CD14-positive monocyte (primary cell): ENCODE measurements at regions not wholly inside any gene's neighbourhood (a gene's known extent, or its start where the extent isn't known, plus 50 kb on each side); places are given as distances from the start of the nearest gene placed in this dataset.

ENCODE experiments used
- DNase-seq, 3 donors: peaks; one replicate each; pipeline ENCODE4 v3.0.0-alpha.2; 2011 to 2022
- H2AFZ ChIP-seq: 2 replicates; pipeline ENCODE4 v1.6.0; 2012; ENCODE audit warnings: mild to moderate bottlenecking, low read depth, low read length, inconsistent platforms; ENCODE audit not compliant: insufficient read depth, poor library complexity, severe bottlenecking
- H3K27ac ChIP-seq, 2 donors: 1 replicate in 1 of 2; 2 replicates in 1 of 2; pipeline ENCODE4 v1.5.1; 2012 to 2013; ENCODE audit warnings: low read length in 2 of 2, control low read depth in 1 of 2, inconsistent platforms in 1 of 2, low read depth in 1 of 2, mild to moderate bottlenecking in 1 of 2
- H3K27me3 ChIP-seq, 2 donors: one replicate each; pipeline versions ENCODE4 v1.6.0 to v1.6.1; 2011 to 2013; ENCODE audit warnings: low read length in 2 of 2; ENCODE audit not compliant: control insufficient read depth in 2 of 2, insufficient read depth in 2 of 2
- H3K36me3 ChIP-seq, 2 donors: replicated peaks in 1 of 2; 1 replicate in 1 of 2; 2 replicates in 1 of 2; pipeline versions ENCODE4 v1.5.1 to v1.6.1; 2012 to 2013; ENCODE audit warnings: low read length in 2 of 2, control low read depth in 1 of 2, inconsistent platforms in 1 of 2, mild to moderate bottlenecking in 1 of 2; ENCODE audit not compliant: insufficient read depth in 2 of 2, control insufficient read depth in 1 of 2
- H3K4me1 ChIP-seq, 2 donors: 1 replicate in 1 of 2; 2 replicates in 1 of 2; pipeline versions ENCODE4 v1.5.1 to v1.6.1; 2012 to 2013; ENCODE audit warnings: low read length in 2 of 2, control low read depth in 1 of 2, inconsistent platforms in 1 of 2, mild to moderate bottlenecking in 1 of 2, moderate library complexity in 1 of 2; ENCODE audit not compliant: insufficient read depth in 2 of 2, control insufficient read depth in 1 of 2
- H3K4me2 ChIP-seq: replicated peaks from 2 replicates; pipeline ENCODE3; 2012; ENCODE audit warnings: low read length, moderate library complexity, mild to moderate bottlenecking; ENCODE audit not compliant: poor library complexity, severe bottlenecking; ENCODE audit errors: extremely low read depth
- H3K4me3 ChIP-seq, 3 experiments: fragments of 200-600 bp in 1 of 3; sonication (generic) in 1 of 3; replicated peaks in 1 of 3; 1 replicate in 2 of 3; 2 replicates in 1 of 3; pipeline ENCODE4 v1.5.1; 2011 to 2013; ENCODE audit warnings: low read length in 3 of 3, mild to moderate bottlenecking in 3 of 3, control low read depth in 2 of 3, low read depth in 2 of 3, inconsistent platforms in 1 of 3, moderate library complexity in 1 of 3
- H3K79me2 ChIP-seq: 2 replicates; pipeline ENCODE4 v1.6.0; 2012; ENCODE audit warnings: mild to moderate bottlenecking, control low read depth, inconsistent platforms, low read length, moderate library complexity; ENCODE audit not compliant: insufficient read depth
- H3K9ac ChIP-seq: 2 replicates; pipeline ENCODE4 v1.6.0; 2017; ENCODE audit warnings: low read length, mild to moderate bottlenecking; ENCODE audit not compliant: insufficient read depth, poor library complexity, severe bottlenecking
- H3K9me3 ChIP-seq, 2 donors: replicated peaks in 1 of 2; 1 replicate in 1 of 2; 2 replicates in 1 of 2; pipeline versions ENCODE4 v1.5.1 to v1.6.1; 2012 to 2013; ENCODE audit warnings: low read length in 2 of 2, control low read depth in 1 of 2; ENCODE audit not compliant: control insufficient read depth in 1 of 2, insufficient read depth in 1 of 2
- H4K20me1 ChIP-seq: 2 replicates; pipeline ENCODE4 v1.6.0; 2012; ENCODE audit warnings: mild to moderate bottlenecking, low read length, control low read depth, moderate library complexity; ENCODE audit not compliant: insufficient read depth
- H3K27ac Mint-ChIP-seq, 7 donors: one replicate each; pipeline ENCODE4 v1.8.0; 2020; ENCODE audit warnings: mild to moderate bottlenecking in 7 of 7, mixed read lengths in 7 of 7, moderate library complexity in 6 of 7, inconsistent platforms in 2 of 7
- H3K27me3 Mint-ChIP-seq, 3 donors: one replicate each; pipeline ENCODE4 v1.8.0; 2021 to 2022; ENCODE audit warnings: low read depth in 3 of 3, mild to moderate bottlenecking in 3 of 3, mixed read lengths in 3 of 3, moderate library complexity in 3 of 3, inconsistent platforms in 1 of 3
- H3K36me3 Mint-ChIP-seq, 2 donors: one replicate each; pipeline ENCODE4 v1.8.0; 2020; ENCODE audit warnings: mixed read lengths in 2 of 2, inconsistent platforms in 1 of 2, mild to moderate bottlenecking in 1 of 2
- H3K4me1 Mint-ChIP-seq: one replicate; pipeline ENCODE4 v1.8.0; 2020; ENCODE audit warnings: mild to moderate bottlenecking, mixed read lengths
- H3K4me3 Mint-ChIP-seq, 2 donors: one replicate each; pipeline ENCODE4 v1.8.0; 2020; ENCODE audit warnings: mild to moderate bottlenecking in 2 of 2, mixed read lengths in 2 of 2, moderate library complexity in 1 of 2
- H3K9me3 Mint-ChIP-seq, 7 donors: one replicate each; pipeline ENCODE4 v1.8.0; 2020 to 2022; ENCODE audit warnings: mixed read lengths in 7 of 7, mild to moderate bottlenecking in 6 of 7, moderate library complexity in 6 of 7, inconsistent platforms in 2 of 7
- CTCF ChIP-seq: fragments of 200-600 bp; IDR thresholded peaks from one replicate; pipeline ENCODE4 v1.8.0; 2022; ENCODE audit warnings: antibody characterized with exemption, mild to moderate bottlenecking
- WGBS: methylation state at CpG from one replicate; pipeline ENCODE4 v1.1.5; 2013; ENCODE audit warnings: missing lambda C conversion rate; ENCODE audit not compliant: insufficient coverage; 5-methylcytosine and 5-hydroxymethylcytosine counted together
- intact Hi-C, 2 donors: fragments of 100-400 bp; cut with micrococcal nuclease; formaldehyde crosslinking; loops; one replicate each; pipeline versions ENCODE4 v1.15.0 to v1.15.1; 2023

GRCh38 chr12:131345521-131346436 lies 365.1 kb upstream of the SFSWAP start:
- Histone ChIP-seq H3K36me3 (no peaks in the 10 kb centered on the region), H3K9me3 (no peaks in the 10 kb centered on the region), H3K4me3 (no peak overlapping the region), H3K4me1 (no peaks in the 10 kb centered on the region), H3K27me3 (no peaks in the 10 kb centered on the region), H3K9ac (no peak overlapping the region), H4K20me1 (no peaks in the 10 kb centered on the region), H3K79me2 (no peaks in the 10 kb centered on the region), H3K4me2 (no peak overlapping the region), H2AFZ (no peak overlapping the region), H3K27ac (no peak overlapping the region)
- intact Hi-C loops = no loop called here
- Mint-ChIP-seq H3K4me3 (no peak overlapping the region), H3K4me1 (peaks cover 1% of the 10 kb centered on the region), H3K36me3 (no peaks in the 10 kb centered on the region), H3K9me3 (peaks cover 0 to 9% (median 0%) of the 10 kb centered on the region in 7 donors), H3K27ac (no peak overlapping the region), H3K27me3 (peaks cover 0 to 5% (median 2%) of the 10 kb centered on the region in 3 donors)
- no peak for DNase-seq
- TF ChIP-seq CTCF = no peak
- WGBS = 88% methylated on average over 5 of the region's 19 CpGs

- peaks cover 0 to 4% of the 10 kb centered on the region in 2 donors for H3K9me3 ChIP-seq
- no peak overlapping the region for H3K9ac ChIP-seq
- H3K27ac ChIP-seq = no peak overlapping the region
- intact Hi-C loops = no loop called here
- no peaks in the 10 kb centered on the region for H3K36me3 ChIP-seq
- peaks cover 2 to 11% (median 4%) of the 10 kb centered on the region in 7 donors for H3K9me3 Mint-ChIP-seq
- peaks cover 0 to 5% (median 2%) of the 10 kb centered on the region in 3 donors for H3K27me3 Mint-ChIP-seq
- H3K27ac Mint-ChIP-seq = no peak overlapping the region
- no peaks in the 10 kb centered on the region for H3K79me2 ChIP-seq
- H3K4me3 ChIP-seq = no peak overlapping the region
- H3K4me1 ChIP-seq = no peaks in the 10 kb centered on the region
- no peak overlapping the region for H2AFZ ChIP-seq
- no peak overlapping the region for H3K4me2 ChIP-seq
- H3K4me3 Mint-ChIP-seq = no peak overlapping the region
- H3K36me3 Mint-ChIP-seq = no peaks in the 10 kb centered on the region
- no peaks in the 10 kb centered on the region for H3K27me3 ChIP-seq
- H4K20me1 ChIP-seq = no peaks in the 10 kb centered on the region
- DNase-seq = no peak
- WGBS = 67% methylated on average over 13 of the region's 17 CpGs
- H3K4me1 Mint-ChIP-seq = peaks cover 8% of the 10 kb centered on the region
- no peak for TF ChIP-seq CTCF
These were observed 364.1 kb upstream of the SFSWAP start for GRCh38 chr12:131346555-131347344.
